ENCODE measurements at regions not wholly inside any gene's neighbourhood (a gene's known extent, or its start where the extent isn't known, plus 50 kb on each side); places are given as distances from the start of the nearest gene placed in this dataset.

GRCh38 chr9:26658476-26658875 lies 234.1 kb downstream of the CAAP1 start:
- ATAC-seq: no peak

DNA sequence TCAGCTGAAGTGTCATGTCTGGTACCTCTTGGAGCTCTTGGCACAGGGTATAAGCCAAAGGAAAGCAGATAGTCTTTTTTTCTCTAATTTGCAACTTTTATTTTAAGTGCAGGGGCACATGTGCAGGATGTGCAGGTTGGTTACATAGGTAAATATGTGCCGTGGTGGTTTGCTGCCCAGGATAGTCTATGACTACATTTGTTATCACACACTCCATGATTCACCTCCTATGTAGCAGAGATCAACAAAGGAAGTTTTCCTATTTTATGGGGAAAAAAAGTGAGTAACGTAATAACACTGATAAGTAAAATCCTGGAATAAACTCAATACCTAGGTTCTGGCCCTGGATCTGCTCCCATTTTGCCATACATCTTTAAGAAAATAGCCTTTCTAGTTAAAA lies 234.6 kb downstream of the CAAP1 start:
- TF ChIP-seq TOX (CRISPR knock-in tag; IDR thresholded peaks at IDR 0.05; ENCODE audit: borderline replicate concordance): no peak
- no peak for TF ChIP-seq ISL1 (CRISPR knock-in tag; IDR thresholded peaks at IDR 0.05)
- no peak for TF ChIP-seq CSDC2 (CRISPR knock-in tag; IDR thresholded peaks at IDR 0.05)
- TF ChIP-seq, protein P1, sequence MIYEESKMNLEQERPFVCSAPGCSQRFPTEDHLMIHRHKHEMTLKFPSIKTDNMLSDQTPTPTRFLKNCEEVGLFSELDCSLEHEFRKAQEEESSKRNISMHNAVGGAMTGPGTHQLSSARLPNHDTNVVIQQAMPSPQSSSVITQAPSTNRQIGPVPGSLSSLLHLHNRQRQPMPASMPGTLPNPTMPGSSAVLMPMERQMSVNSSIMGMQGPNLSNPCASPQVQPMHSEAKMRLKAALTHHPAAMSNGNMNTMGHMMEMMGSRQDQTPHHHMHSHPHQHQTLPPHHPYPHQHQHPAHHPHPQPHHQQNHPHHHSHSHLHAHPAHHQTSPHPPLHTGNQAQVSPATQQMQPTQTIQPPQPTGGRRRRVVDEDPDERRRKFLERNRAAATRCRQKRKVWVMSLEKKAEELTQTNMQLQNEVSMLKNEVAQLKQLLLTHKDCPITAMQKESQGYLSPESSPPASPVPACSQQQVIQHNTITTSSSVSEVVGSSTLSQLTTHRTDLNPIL (CRISPR knock-in tag; IDR thresholded peaks at IDR 0.05; ENCODE audit: low read depth): no peak
- no peak for ATAC-seq

More at GRCh38 chr9:26658476-26658875, 234.1 kb downstream of the CAAP1 start:
- TF ChIP-seq BACH2 (CRISPR knock-in tag; IDR thresholded peaks at IDR 0.05; ENCODE audit: borderline replicate concordance) (no peak), PPARA (CRISPR knock-in tag; IDR thresholded peaks at IDR 0.05; ENCODE audit: borderline replicate concordance) (no peak), SNAI2 (CRISPR knock-in tag; IDR thresholded peaks at IDR 0.05) (no peak), ZNF565 (CRISPR knock-in tag; conservative IDR thresholded peaks at IDR 0.05; ENCODE audit: low read depth) (no peak), ESRRG (CRISPR knock-in tag; IDR thresholded peaks at IDR 0.05) (no peak), ZFP30 (CRISPR knock-in tag; IDR thresholded peaks at IDR 0.05) (no peak), POU6F1 (CRISPR knock-in tag; IDR thresholded peaks at IDR 0.05; ENCODE audit: borderline replicate concordance, low read depth) (no peak), ZNF8 (CRISPR knock-in tag; IDR thresholded peaks at IDR 0.05) (no peak), TSHZ2 (CRISPR knock-in tag; IDR thresholded peaks at IDR 0.05) (no peak), GLIS3 (CRISPR knock-in tag; IDR thresholded peaks at IDR 0.05) (no peak), TCF4 (CRISPR knock-in tag; IDR thresholded peaks at IDR 0.05; ENCODE audit: borderline replicate concordance) (no peak), TOX (CRISPR knock-in tag; IDR thresholded peaks at IDR 0.05; ENCODE audit: borderline replicate concordance) (no peak), ZFP3 (CRISPR knock-in tag; IDR thresholded peaks at IDR 0.05) (no peak), RARB (CRISPR knock-in tag; IDR thresholded peaks at IDR 0.05) (no peak), ZC3H10 (CRISPR knock-in tag; IDR thresholded peaks at IDR 0.05) (no peak), OSR1 (CRISPR knock-in tag; IDR thresholded peaks at IDR 0.05) (no peak)
- TF ChIP-seq, protein P2, sequence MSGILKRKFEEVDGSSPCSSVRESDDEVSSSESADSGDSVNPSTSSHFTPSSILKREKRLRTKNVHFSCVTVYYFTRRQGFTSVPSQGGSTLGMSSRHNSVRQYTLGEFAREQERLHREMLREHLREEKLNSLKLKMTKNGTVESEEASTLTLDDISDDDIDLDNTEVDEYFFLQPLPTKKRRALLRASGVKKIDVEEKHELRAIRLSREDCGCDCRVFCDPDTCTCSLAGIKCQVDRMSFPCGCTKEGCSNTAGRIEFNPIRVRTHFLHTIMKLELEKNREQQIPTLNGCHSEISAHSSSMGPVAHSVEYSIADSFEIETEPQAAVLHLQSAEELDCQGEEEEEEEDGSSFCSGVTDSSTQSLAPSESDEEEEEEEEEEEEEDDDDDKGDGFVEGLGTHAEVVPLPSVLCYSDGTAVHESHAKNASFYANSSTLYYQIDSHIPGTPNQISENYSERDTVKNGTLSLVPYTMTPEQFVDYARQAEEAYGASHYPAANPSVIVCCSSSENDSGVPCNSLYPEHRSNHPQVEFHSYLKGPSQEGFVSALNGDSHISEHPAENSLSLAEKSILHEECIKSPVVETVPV (CRISPR knock-in tag; IDR thresholded peaks at IDR 0.05): no peak

DNA sequence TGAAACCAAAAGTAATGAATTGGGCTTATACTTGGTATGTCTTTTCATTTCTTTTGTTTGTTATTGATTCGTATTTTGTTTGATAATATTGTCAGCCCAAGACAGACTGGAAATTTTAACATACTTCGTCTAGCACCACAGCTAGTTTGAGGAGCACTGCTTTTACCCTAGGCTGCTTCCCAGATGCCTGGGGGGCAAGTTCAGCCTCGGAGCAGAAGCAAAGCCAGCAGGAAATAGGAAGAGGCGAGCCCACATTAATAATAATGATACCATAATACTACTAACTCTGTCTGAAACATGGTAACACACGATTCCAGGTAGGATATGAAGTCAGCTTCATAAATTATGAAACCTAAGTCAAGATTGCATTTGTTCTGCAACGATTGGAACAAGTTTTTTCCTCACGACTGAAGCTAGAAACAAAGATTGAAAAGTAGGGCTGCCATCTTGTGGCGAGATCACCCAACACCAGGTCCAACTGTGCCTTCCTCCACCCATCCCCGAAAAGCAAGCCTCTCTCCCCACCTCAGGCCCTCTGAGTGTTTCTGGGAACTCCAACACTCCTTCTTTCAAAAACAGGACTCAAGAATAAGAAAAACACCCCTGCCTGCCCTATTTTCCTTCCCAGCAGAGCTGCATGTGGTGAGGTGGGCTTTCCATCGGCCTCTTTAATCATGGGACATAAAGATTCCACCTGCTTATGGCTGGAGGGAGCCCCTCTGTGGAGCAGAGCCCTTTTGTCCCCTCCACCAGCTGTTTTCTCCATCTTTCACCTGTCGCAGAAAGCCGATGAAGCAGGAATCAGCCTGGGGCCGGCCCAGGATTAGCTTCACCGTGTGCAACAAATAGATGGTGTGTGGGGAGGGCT lies 236.4 kb downstream of the CAAP1 start:
- peak; percentile 85 for ATAC-seq
- TF ChIP-seq, protein P1 (CRISPR knock-in tag; IDR thresholded peaks at IDR 0.05; ENCODE audit: low read depth): no peak
- TF ChIP-seq TSHZ2 (CRISPR knock-in tag; IDR thresholded peaks at IDR 0.05) (no peak), TOX (CRISPR knock-in tag; IDR thresholded peaks at IDR 0.05; ENCODE audit: borderline replicate concordance) (no peak), ISL1 (CRISPR knock-in tag; IDR thresholded peaks at IDR 0.05) (no peak), SNAI2 (CRISPR knock-in tag; IDR thresholded peaks at IDR 0.05) (no peak), TCF4 (CRISPR knock-in tag; IDR thresholded peaks at IDR 0.05; ENCODE audit: borderline replicate concordance) (no peak), PPARA (CRISPR knock-in tag; IDR thresholded peaks at IDR 0.05; ENCODE audit: borderline replicate concordance) (no peak), POU6F1 (CRISPR knock-in tag; IDR thresholded peaks at IDR 0.05; ENCODE audit: borderline replicate concordance, low read depth) (no peak), ZNF565 (CRISPR knock-in tag; conservative IDR thresholded peaks at IDR 0.05; ENCODE audit: low read depth) (no peak), OSR1 (CRISPR knock-in tag; IDR thresholded peaks at IDR 0.05) (no peak), BACH2 (CRISPR knock-in tag; IDR thresholded peaks at IDR 0.05; ENCODE audit: borderline replicate concordance) (no peak), GLIS3 (CRISPR knock-in tag; IDR thresholded peaks at IDR 0.05) (no peak)
- TF ChIP-seq, protein P2 (CRISPR knock-in tag; IDR thresholded peaks at IDR 0.05): no peak

Measured in SK-N-SH treated with all-trans-retinoic acid at 6 μM for 48 hours (cell line).